C4-2B (cell line): ENCODE measurements at regions not wholly inside any gene's neighbourhood (a gene's known extent, or its start where the extent isn't known, plus 50 kb on each side); places are given as distances from the start of the nearest gene placed in this dataset.

Experiments used
- ZFX ChIP-seq: fragments of 450-650 bp; IDR thresholded peaks from 2 replicates; pipeline ENCODE4 v1.6.1; 2017
- TF ChIP-seq, protein P1 (sequence below): fragments of 450-650 bp; conservative IDR thresholded peaks from 2 replicates; pipeline ENCODE4 v1.5.1; 2017; ENCODE audit warnings: mild to moderate bottlenecking

DNA sequence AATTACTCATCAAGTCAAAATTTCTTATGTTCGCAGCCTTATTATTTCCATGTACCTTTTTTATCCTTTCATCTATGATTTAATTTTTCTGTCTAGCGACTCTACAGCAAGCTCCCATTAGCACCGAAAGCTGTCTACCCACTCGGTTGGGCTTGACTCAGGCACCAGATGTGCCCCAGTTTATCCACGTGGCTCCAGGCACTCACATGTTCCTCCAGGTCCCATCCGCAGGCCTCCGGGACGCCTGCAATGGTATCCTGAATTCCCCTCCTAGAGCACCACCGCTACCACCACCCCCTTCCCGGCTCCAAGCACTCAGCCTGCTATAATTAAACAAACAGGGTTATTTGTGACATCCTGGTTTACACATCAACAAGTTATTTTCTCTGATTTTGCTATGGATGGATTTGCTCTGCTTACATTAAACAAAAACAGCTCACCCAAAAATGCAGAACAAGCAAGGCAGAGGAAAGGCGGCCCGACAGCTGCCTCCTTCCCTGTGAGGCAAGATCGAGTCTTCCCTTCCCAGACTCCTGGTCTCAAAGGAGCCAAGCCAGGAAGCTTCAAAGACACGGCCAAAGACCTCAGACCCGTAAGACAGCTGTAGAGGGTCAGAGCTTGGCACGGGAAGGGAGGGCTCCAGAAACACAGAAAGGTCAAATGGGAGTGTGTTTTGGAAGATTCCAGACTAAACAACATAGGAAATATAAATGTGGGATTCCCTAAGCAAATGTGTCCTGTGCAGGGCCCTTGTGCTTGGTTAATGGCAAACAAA lies 253.8 kb downstream of the TTC8 start:
- TF ChIP-seq, protein P1, sequence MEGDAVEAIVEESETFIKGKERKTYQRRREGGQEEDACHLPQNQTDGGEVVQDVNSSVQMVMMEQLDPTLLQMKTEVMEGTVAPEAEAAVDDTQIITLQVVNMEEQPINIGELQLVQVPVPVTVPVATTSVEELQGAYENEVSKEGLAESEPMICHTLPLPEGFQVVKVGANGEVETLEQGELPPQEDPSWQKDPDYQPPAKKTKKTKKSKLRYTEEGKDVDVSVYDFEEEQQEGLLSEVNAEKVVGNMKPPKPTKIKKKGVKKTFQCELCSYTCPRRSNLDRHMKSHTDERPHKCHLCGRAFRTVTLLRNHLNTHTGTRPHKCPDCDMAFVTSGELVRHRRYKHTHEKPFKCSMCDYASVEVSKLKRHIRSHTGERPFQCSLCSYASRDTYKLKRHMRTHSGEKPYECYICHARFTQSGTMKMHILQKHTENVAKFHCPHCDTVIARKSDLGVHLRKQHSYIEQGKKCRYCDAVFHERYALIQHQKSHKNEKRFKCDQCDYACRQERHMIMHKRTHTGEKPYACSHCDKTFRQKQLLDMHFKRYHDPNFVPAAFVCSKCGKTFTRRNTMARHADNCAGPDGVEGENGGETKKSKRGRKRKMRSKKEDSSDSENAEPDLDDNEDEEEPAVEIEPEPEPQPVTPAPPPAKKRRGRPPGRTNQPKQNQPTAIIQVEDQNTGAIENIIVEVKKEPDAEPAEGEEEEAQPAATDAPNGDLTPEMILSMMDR = no peak
- no peak for TF ChIP-seq ZFX
